ENCODE measurements at regions not wholly inside any gene's neighbourhood (a gene's known extent, or its start where the extent isn't known, plus 50 kb on each side); places are given as distances from the start of the nearest gene placed in this dataset.

- TF ChIP-seq CTCF (IDR thresholded peaks at IDR 0.05; ENCODE audit: low read length) = no peak
- TF ChIP-seq EZH2phosphoT487 (IDR thresholded peaks at IDR 0.05; ENCODE audit: low read length) = no peak
- no peak for TF ChIP-seq EZH2 (optimal IDR thresholded peaks at IDR 0.05; ENCODE audit: low read depth, low read length)
Observed at GRCh38 chr22:27193636-27194035, 536.2 kb downstream of the MIAT start.

Measured in MM.1S (cell line).